H1 (cell line): ENCODE measurements at regions not wholly inside any gene's neighbourhood (a gene's known extent, or its start where the extent isn't known, plus 50 kb on each side); places are given as distances from the start of the nearest gene placed in this dataset.

Experiments
- CTCF ChIA-PET: fragments of 300-600 bp; sonication (Branson Sonifier 250); formaldehyde crosslinking; loops from one replicate; lab custom pipeline; 2021; ENCODE audit not compliant: partially characterized antibody; lab: Charles Lee
- POLR2A ChIA-PET: fragments of 300-600 bp; sonication (Branson Sonifier 250); formaldehyde crosslinking; loops from one replicate; lab custom pipeline; 2021; ENCODE audit warnings: inconsistent platforms; ENCODE audit not compliant: partially characterized antibody; lab: Charles Lee
- DNase-seq, 2 experiments: peaks; one replicate each; pipeline versions ENCODE4 v3.0.0 to v3.0.0-alpha.2; 2010 to 2022; ENCODE audit warnings: low spot score in 2 of 2, low read depth in 1 of 2, mixed read lengths in 1 of 2
- FAIRE-seq: peaks from 2 replicates; lab custom pipeline; 2011; peaks lifted over from hg19 to GRCh38; lab: Jason Lieb, UNC
- H2AFZ ChIP-seq: 2 replicates; pipeline ENCODE4 v1.8.1; 2012; ENCODE audit warnings: low read length, inconsistent platforms
- H2AK5ac ChIP-seq: 2 replicates; pipeline ENCODE4 v1.6.1; 2013; ENCODE audit warnings: low read depth, low read length
- H2BK120ac ChIP-seq: replicated peaks from 2 replicates; pipeline ENCODE3; 2013; ENCODE audit warnings: low read depth, low read length, inconsistent platforms
- H2BK12ac ChIP-seq: 2 replicates; pipeline ENCODE4 v1.6.1; 2013; ENCODE audit warnings: low read depth, low read length
- H2BK15ac ChIP-seq: 2 replicates; pipeline ENCODE4 v1.6.1; 2013; ENCODE audit warnings: low read length
- H2BK20ac ChIP-seq: 2 replicates; pipeline ENCODE4 v1.6.1; 2013; ENCODE audit warnings: low read length
- H2BK5ac ChIP-seq: 2 replicates; pipeline ENCODE4 v1.6.1; 2013; ENCODE audit warnings: low read depth, low read length
- H3K14ac ChIP-seq: 2 replicates; pipeline ENCODE4 v1.6.1; 2013; ENCODE audit warnings: inconsistent platforms; ENCODE audit not compliant: insufficient read length
- H3K18ac ChIP-seq: 2 replicates; pipeline ENCODE4 v1.6.1; 2013; ENCODE audit warnings: low read length; ENCODE audit errors: extremely low read depth
- H3K23ac ChIP-seq: 2 replicates; pipeline ENCODE4 v1.6.1; 2013; ENCODE audit warnings: inconsistent platforms; ENCODE audit not compliant: insufficient read length
- H3K23me2 ChIP-seq: 2 replicates; pipeline ENCODE4 v1.6.1; 2013; ENCODE audit warnings: low read depth, low read length
- H3K27ac ChIP-seq: 2 replicates; pipeline ENCODE4 v1.6.1; 2011; ENCODE audit warnings: low read depth, low read length, inconsistent platforms
- H3K27me3 ChIP-seq, 4 experiments: replicated peaks in 1 of 4; 1 replicate in 1 of 4; 2 replicates in 3 of 4; pipeline versions ENCODE4 v1.6.1 to v1.8.1; 2011 to 2013; ENCODE audit warnings: low read length in 3 of 4, mild to moderate bottlenecking in 3 of 4, inconsistent platforms in 2 of 4, mixed read lengths in 2 of 4, moderate library complexity in 1 of 4; ENCODE audit not compliant: control insufficient read depth in 3 of 4, insufficient read depth in 3 of 4; ENCODE audit errors: extremely low read depth in 1 of 4
- H3K36me3 ChIP-seq, 4 experiments: 2 replicates each; pipeline versions ENCODE4 v1.6.1 to v1.8.1; 2011 to 2013; ENCODE audit warnings: mild to moderate bottlenecking in 4 of 4, low read length in 3 of 4, moderate library complexity in 2 of 4, control low read depth in 1 of 4, inconsistent platforms in 1 of 4; ENCODE audit not compliant: insufficient read depth in 4 of 4, control insufficient read depth in 2 of 4
- H3K4ac ChIP-seq: replicated peaks from 2 replicates; pipeline ENCODE3; 2013; ENCODE audit warnings: low read length, low read depth, mixed read lengths, inconsistent platforms; ENCODE audit not compliant: insufficient read length
- H3K4me1 ChIP-seq, 4 experiments: replicated peaks in 1 of 4; 1 replicate in 1 of 4; 2 replicates in 3 of 4; pipeline versions ENCODE4 v1.6.1 to v1.8.1; 2011 to 2013; ENCODE audit warnings: low read length in 3 of 4, inconsistent platforms in 2 of 4, mixed read lengths in 1 of 4; ENCODE audit not compliant: insufficient read depth in 4 of 4, control insufficient read depth in 3 of 4
- H3K4me2 ChIP-seq, 2 experiments: 2 replicates each; pipeline versions ENCODE4 v1.6.1 to v1.8.1; 2011 to 2013; ENCODE audit warnings: low read depth in 2 of 2, low read length in 2 of 2, control low read depth in 1 of 2, inconsistent platforms in 1 of 2, mild to moderate bottlenecking in 1 of 2; ENCODE audit not compliant: insufficient read depth in 1 of 2
- H3K4me3 ChIP-seq, 4 experiments: fragments of 200-600, 300-600 bp in 1 of 4; sonication (generic), shearing (Covaris generic), sonication (Bioruptor Twin) in 1 of 4; 2 replicates each; pipeline versions ENCODE4 v1.5.1 to v1.8.1; 2011 to 2016; ENCODE audit warnings: low read length in 4 of 4, low read depth in 3 of 4, control low read depth in 2 of 4, inconsistent platforms in 2 of 4, mild to moderate bottlenecking in 2 of 4, mixed read lengths in 1 of 4, moderate library complexity in 1 of 4; ENCODE audit not compliant: insufficient read depth in 2 of 4; ENCODE audit errors: extremely low read depth in 1 of 4
- H3K56ac ChIP-seq: replicated peaks from 2 replicates; pipeline ENCODE3; 2013; ENCODE audit warnings: low read depth, mild to moderate bottlenecking, mixed read lengths, low read length, inconsistent platforms; ENCODE audit not compliant: insufficient read length
- H3K79me1 ChIP-seq: 2 replicates; pipeline ENCODE4 v1.6.1; 2013; ENCODE audit warnings: low read depth, low read length, control low read depth
- H3K79me2 ChIP-seq, 2 experiments: 2 replicates each; pipeline versions ENCODE4 v1.6.1 to v1.8.1; 2012 to 2013; ENCODE audit warnings: low read length in 2 of 2, mild to moderate bottlenecking in 2 of 2, inconsistent platforms in 1 of 2; ENCODE audit not compliant: insufficient read depth in 2 of 2, control insufficient read depth in 1 of 2
- H3K9ac ChIP-seq, 4 experiments: replicated peaks in 1 of 4; 1 replicate in 1 of 4; 2 replicates in 3 of 4; pipeline versions ENCODE4 v1.6.1 to v1.8.1; 2011 to 2013; ENCODE audit warnings: low read depth in 3 of 4, low read length in 3 of 4, control low read depth in 2 of 4, mild to moderate bottlenecking in 2 of 4, moderate library complexity in 2 of 4, inconsistent platforms in 1 of 4; ENCODE audit errors: extremely low read depth in 1 of 4
- H3K9me3 ChIP-seq, 2 experiments: 2 replicates each; pipeline versions ENCODE4 v1.6.1 to v1.8.1; 2012 to 2013; ENCODE audit warnings: mild to moderate bottlenecking in 2 of 2, moderate library complexity in 2 of 2, control low read depth in 1 of 2, inconsistent platforms in 1 of 2, low read depth in 1 of 2, low read length in 1 of 2, mixed read lengths in 1 of 2; ENCODE audit not compliant: insufficient read depth in 2 of 2
- H4K20me1 ChIP-seq, 2 experiments: replicated peaks in 1 of 2; 2 replicates each; pipeline versions ENCODE3 to v1.8.1; 2011 to 2013; ENCODE audit warnings: inconsistent platforms in 2 of 2, low read length in 2 of 2, mild to moderate bottlenecking in 1 of 2; ENCODE audit not compliant: insufficient read depth in 2 of 2, control insufficient read depth in 1 of 2
- H4K5ac ChIP-seq: 2 replicates; pipeline ENCODE4 v1.6.1; 2013; ENCODE audit warnings: low read length, low read depth, mixed read lengths, inconsistent platforms; ENCODE audit not compliant: insufficient read length
- H4K8ac ChIP-seq: 2 replicates; pipeline ENCODE4 v1.8.0; 2013; ENCODE audit warnings: mild to moderate bottlenecking, moderate library complexity, low read length, inconsistent platforms; ENCODE audit not compliant: insufficient read depth; ENCODE audit errors: extremely low read depth
- H4K91ac ChIP-seq: replicated peaks from 2 replicates; pipeline ENCODE3; 2013; ENCODE audit warnings: low read length, mixed read lengths, inconsistent platforms; ENCODE audit not compliant: insufficient read length
- CBX5 ChIP-seq: fragments of 300-800, 300-1000 bp; sonication (generic); IDR thresholded peaks from 2 replicates; pipeline ENCODE4 v1.7.1; 2016; ENCODE audit warnings: antibody characterized with exemption, low read length, low read depth
- TCF12 ChIP-seq: IDR thresholded peaks from 2 replicates; pipeline ENCODE4 v1.6.1; 2011; ENCODE audit warnings: low read depth, mild to moderate bottlenecking, low read length
- WGBS, 2 experiments: shearing (Covaris generic) in 1 of 2; methylation state at CpG; one replicate each; pipeline versions ENCODE4 v1.1.6 to v1.1.7; 2013 to 2015; ENCODE audit warnings: low lambda C conversion rate in 2 of 2, mixed read lengths in 2 of 2, inconsistent platforms in 1 of 2, low coverage in 1 of 2, missing lambda C conversion rate in 1 of 2; ENCODE audit not compliant: insufficient replicate concordance in 2 of 2, insufficient coverage in 1 of 2, insufficient read length in 1 of 2; ENCODE audit errors: extremely low coverage in 1 of 2, missing lambda C conversion rate in 1 of 2; 5-methylcytosine and 5-hydroxymethylcytosine counted together

GRCh38 chr7:113389112-113389646 is 270.8 kb upstream of the SMIM30 start:
- no peak overlapping the region for H2BK20ac ChIP-seq
- no peak overlapping the region for H2BK12ac ChIP-seq
- no peak overlapping the region for H2AK5ac ChIP-seq
- H3K23me2 ChIP-seq: no peaks in the 10 kb centered on the region
- H3K23ac ChIP-seq: no peak overlapping the region
- CTCF ChIA-PET: interaction anchor here (2.4 kb wide), 1 partner anchor 230 kb away, joined by 7 read pairs; no protein-coding TSS in a partner anchor
- no peaks in the 10 kb centered on the region for H3K27me3 ChIP-seq
- no peak overlapping the region for H3K4me3 ChIP-seq
- FAIRE-seq: no peak
- no peaks in the 10 kb centered on the region for H3K79me1 ChIP-seq
- 93% methylated on average over 2 of the region's 2 CpGs; no CpG with 5 or more reads in 1 of the 2 experiments for WGBS, 2 experiments
- H3K18ac ChIP-seq: no peak overlapping the region
- H2AFZ ChIP-seq: no peak overlapping the region
- no peak overlapping the region for H2BK5ac ChIP-seq
- H3K14ac ChIP-seq: no peak overlapping the region
- no peak overlapping the region for H4K91ac ChIP-seq
- H3K4me1 ChIP-seq: peaks cover 0 to 4% (median 1%) of the 10 kb centered on the region in 4 experiments; a peak in 1 of 7 replicates
- H3K4ac ChIP-seq: no peak overlapping the region
- no peak overlapping the region for H2BK120ac ChIP-seq
- no peak overlapping the region for H3K56ac ChIP-seq
- H3K79me2 ChIP-seq: no peaks in the 10 kb centered on the region
- no peak overlapping the region for H3K9ac ChIP-seq
- POLR2A ChIA-PET: no interaction called here
- no peak overlapping the region for H2BK15ac ChIP-seq
- H4K20me1 ChIP-seq: no peaks in the 10 kb centered on the region
- H4K5ac ChIP-seq: no peak overlapping the region
- no peak overlapping the region for H3K27ac ChIP-seq
- H3K36me3 ChIP-seq: no peaks in the 10 kb centered on the region
- no peak overlapping the region for H3K4me2 ChIP-seq
- peaks cover 4 to 5% of the 10 kb centered on the region in 2 experiments; a peak in 1 of 4 replicates for H3K9me3 ChIP-seq
- H4K8ac ChIP-seq: no peak overlapping the region
- DNase-seq: no peak
- TF ChIP-seq CBX5 (no peak), TCF12 (no peak)
